HG03575 (cell line): ENCODE measurements at regions not wholly inside any gene's neighbourhood (a gene's known extent, or its start where the extent isn't known, plus 50 kb on each side); places are given as distances from the start of the nearest gene placed in this dataset.

Experiments
- ATAC-seq: cut with Tn5 transposase; IDR thresholded peaks from one replicate; pipeline ENCODE4 v1.9.1; 2021; ENCODE audit not compliant: unreplicated experiment, insufficient number of reproducible peaks, low FRiP score; ENCODE audit errors: extremely low read depth

DNA sequence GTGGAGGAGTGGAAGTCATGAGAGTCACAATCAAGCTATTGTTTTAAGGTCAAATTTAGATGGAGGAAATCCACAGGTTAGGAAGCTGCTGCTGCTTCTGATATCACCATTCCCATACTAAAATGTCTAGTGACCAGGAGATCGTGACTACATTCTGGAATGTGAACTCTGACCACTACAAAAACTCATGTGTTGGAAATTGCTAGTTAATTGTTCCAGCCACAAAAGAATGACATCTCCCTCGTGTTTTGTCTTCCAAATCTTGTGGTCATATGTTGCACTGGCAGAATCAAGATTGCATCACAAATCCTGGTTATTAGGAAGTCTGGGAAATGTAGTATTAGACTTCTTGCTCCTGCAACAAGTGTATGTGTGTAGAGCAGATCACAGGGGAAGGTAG is 441.9 kb downstream of the CD109 start:
- ATAC-seq = no peak

- no peak for ATAC-seq
Observed at GRCh38 chr6:74134327-74134726, 438.3 kb downstream of the CD109 start.

- no peak for ATAC-seq
Observed at GRCh38 chr6:74133073-74133472, 437.1 kb downstream of the CD109 start.

DNA sequence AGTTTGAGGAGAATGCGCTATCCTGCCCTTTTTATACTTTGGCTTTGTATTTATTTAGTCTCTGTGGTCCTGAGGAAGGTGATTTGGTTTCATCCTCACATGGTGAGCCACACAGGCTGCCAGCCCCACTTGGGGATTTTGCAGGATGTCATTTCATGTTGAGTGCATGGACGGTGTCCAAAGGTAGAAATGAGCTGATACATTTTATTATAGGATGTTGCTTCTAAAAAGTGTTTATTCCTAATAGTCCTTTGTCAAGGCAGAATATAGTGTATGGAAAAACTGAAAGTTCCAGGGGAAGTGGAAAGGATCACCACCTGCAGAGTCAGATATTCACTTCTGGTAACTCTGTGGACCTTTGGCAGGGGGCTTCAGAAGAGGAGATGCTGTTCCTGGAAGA is 434.6 kb downstream of the CD109 start:
- ATAC-seq = no peak

- no peak for ATAC-seq
Observed at GRCh38 chr6:74128536-74128935, 432.5 kb downstream of the CD109 start.

GRCh38 chr6:74117113-74117512 is 421.1 kb downstream of the CD109 start:
- ATAC-seq = no peak

DNA sequence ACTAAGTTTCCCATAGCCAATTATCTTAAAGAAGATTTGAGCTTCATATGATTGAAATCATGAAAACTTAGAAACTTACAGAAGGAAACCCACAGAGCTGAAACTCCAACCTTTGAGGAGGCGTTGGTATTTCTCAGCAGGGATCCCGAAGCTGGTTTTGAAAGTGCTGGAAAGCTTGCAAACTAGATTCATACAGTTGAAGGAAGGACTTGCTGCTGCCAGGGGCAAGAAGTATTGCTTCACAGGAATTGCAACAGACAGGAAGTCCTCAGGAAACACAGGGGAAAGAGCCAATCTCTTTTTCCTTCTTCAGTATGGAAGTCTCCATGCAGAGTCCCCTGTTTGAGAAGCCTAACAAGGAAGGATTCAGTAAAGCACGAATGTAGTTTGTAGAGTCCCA is 419.7 kb downstream of the CD109 start:
- no peak for ATAC-seq

GRCh38 chr6:74114428-74114827 is 418.4 kb downstream of the CD109 start:
- no peak for ATAC-seq

DNA sequence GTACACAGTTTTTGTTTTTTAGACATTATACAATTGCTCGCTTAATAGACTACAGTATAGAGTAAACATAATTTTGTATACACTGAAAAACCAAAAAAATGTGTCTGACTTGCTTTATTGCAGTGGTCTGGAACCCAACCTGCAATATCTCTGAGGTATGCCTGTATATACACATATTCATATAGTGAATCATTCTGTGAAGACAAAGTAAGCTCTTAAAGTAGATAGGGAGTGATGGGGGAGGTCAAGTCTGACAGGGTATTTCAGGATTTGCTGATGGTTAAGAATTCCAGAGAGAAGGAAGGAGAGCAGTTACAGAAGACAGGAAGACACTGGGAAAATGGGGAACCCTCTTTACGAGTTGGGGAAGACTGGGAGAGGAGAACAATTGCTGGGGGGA is 417.9 kb downstream of the CD109 start:
- ATAC-seq = no peak

- ATAC-seq = no peak
Observed at GRCh38 chr6:74103417-74103816, 407.4 kb downstream of the CD109 start.

DNA sequence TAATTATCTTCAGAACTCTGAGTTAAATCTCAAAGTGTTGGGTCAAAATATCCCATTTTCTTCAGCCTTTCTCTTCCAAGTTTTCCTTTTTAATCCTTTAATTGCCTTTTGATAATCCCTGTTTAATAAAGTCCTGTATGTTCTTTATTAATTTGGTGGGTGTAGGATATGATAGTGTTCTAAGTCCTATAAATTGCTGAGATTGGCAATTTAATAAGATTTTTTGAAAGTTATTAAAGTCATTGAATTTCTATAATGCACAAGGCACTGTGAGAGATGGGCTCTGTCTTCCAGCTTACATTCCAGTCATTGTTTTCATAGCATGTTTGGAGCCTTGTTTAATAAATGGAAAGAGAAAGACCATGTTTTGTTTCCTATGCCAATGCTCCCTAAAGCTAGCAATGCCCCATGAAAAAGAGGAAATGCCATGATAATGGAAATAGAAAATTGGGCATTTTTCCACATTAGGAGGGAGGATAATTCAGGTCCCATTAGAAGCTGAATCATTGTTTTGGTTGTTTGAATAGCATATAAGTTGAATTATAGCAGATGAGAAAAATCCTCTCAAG is 404.8 kb downstream of the CD109 start:
- no peak for ATAC-seq

DNA sequence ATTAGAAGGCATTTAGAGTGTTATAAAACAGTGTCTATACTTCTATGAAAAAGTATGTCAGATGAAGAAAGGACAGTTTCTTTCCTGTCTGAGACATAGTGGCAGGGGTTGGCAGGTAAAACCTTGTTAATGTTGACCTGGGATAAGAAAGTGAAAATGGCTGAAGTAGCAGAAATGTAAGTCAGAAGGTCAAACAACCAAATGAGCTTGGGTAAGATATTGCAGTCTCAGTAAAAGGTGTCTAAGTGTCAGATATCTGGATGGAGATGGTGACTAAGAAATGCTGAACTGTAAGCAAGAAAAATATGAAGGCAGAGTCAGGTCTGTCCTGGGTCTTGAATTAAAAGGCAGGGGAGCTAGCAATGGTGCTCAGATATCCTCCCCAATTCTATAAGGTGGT is 400.3 kb downstream of the CD109 start:
- no peak for ATAC-seq

GRCh38 chr6:74093361-74093760 is 397.4 kb downstream of the CD109 start:
- no peak for ATAC-seq

DNA sequence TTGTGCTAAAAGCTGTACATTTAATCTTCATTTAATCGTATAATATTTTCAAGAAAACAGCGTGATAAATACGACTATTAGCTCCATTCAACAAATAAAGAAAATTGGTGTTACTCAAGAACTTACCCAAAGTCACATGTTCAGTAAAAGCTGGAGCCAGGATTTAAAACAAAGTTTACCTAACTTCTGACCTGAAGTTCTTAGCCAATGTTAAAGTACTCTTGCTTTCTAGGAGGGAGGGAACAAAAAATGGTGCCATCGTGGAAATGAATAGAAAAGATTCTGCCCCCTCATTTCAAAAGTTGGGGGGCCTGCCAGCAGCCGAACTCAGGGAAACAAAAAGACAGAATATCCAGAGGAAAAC is 395.8 kb downstream of the CD109 start:
- ATAC-seq = no peak

- ATAC-seq = no peak
Observed at GRCh38 chr6:74091136-74091793, 395.3 kb downstream of the CD109 start.

- no peak for ATAC-seq
Observed at GRCh38 chr6:74087899-74088298, 391.9 kb downstream of the CD109 start.

GRCh38 chr6:74075896-74076295 is 379.9 kb downstream of the CD109 start:
- ATAC-seq = no peak

- ATAC-seq = no peak
Observed at GRCh38 chr6:74075323-74075722, 379.3 kb downstream of the CD109 start.

GRCh38 chr6:74074645-74075044 is 378.6 kb downstream of the CD109 start:
- no peak for ATAC-seq

DNA sequence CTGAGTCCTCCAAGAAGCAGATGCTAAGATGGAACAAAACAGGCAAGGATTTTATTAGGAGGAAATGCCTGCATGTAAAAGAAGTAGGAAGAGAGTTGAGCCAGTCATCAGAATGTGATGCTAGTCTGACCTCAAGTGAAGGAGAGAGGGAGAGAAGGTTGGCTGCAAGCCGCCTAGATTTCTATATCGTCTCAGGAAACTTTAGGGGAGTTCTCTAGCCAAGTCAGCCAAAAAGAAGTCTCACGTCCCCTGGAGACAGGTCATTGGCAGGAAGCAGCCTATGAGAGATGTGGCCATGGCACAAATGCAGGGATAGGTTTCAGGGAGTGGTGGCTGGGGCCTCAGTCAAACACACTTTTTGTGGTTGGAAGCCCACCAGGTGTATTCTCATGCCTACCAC is 378.0 kb downstream of the CD109 start:
- ATAC-seq = no peak

- no peak for ATAC-seq
Observed at GRCh38 chr6:74073429-74073828, 377.4 kb downstream of the CD109 start.
